IPS-15b (cell line): ENCODE measurements at regions not wholly inside any gene's neighbourhood (a gene's known extent, or its start where the extent isn't known, plus 50 kb on each side); places are given as distances from the start of the nearest gene placed in this dataset.

Source experiments
- H3K27me3 ChIP-seq: one replicate; pipeline ENCODE4 v1.6.1; 2013; ENCODE audit warnings: low read length; ENCODE audit not compliant: control insufficient read depth, insufficient read depth
- H3K36me3 ChIP-seq: one replicate; pipeline ENCODE4 v1.6.1; 2013; ENCODE audit warnings: low read length; ENCODE audit not compliant: control insufficient read depth, insufficient read depth
- H3K4me1 ChIP-seq: one replicate; pipeline ENCODE4 v1.6.1; 2013; ENCODE audit warnings: mild to moderate bottlenecking, low read length; ENCODE audit not compliant: control insufficient read depth, insufficient read depth
- H3K4me3 ChIP-seq: one replicate; pipeline ENCODE4 v1.5.1; 2013; ENCODE audit warnings: low read depth, low read length
- H3K9ac ChIP-seq: one replicate; pipeline ENCODE4 v1.6.1; 2013; ENCODE audit warnings: low read depth, mild to moderate bottlenecking, low read length
- H3K9me3 ChIP-seq: one replicate; pipeline ENCODE4 v1.6.1; 2013; ENCODE audit warnings: mild to moderate bottlenecking, low read length; ENCODE audit not compliant: control insufficient read depth, insufficient read depth

- Histone ChIP-seq H3K4me3 (no peak overlapping the region), H3K9ac (no peak overlapping the region), H3K27me3 (no peaks in the 10 kb centered on the region), H3K4me1 (no peaks in the 10 kb centered on the region), H3K36me3 (no peaks in the 10 kb centered on the region), H3K9me3 (no peaks in the 10 kb centered on the region)
Measured at GRCh38 chr3:102129760-102130608, 280.7 kb downstream of the NFKBIZ start.

GRCh38 chr3:102132370-102132769 is 283.1 kb downstream of the NFKBIZ start:
- Histone ChIP-seq H3K36me3 (no peaks in the 10 kb centered on the region), H3K4me3 (no peak overlapping the region), H3K9me3 (no peaks in the 10 kb centered on the region), H3K9ac (no peak overlapping the region), H3K27me3 (no peaks in the 10 kb centered on the region), H3K4me1 (no peaks in the 10 kb centered on the region)

GRCh38 chr3:102133376-102133775 is 284.1 kb downstream of the NFKBIZ start:
- Histone ChIP-seq H3K9ac (no peak overlapping the region), H3K36me3 (no peaks in the 10 kb centered on the region), H3K4me1 (no peaks in the 10 kb centered on the region), H3K27me3 (no peaks in the 10 kb centered on the region), H3K4me3 (no peak overlapping the region), H3K9me3 (no peaks in the 10 kb centered on the region)

GRCh38 chr3:102135316-102135715 is 286.0 kb downstream of the NFKBIZ start:
- Histone ChIP-seq H3K4me3 (no peak overlapping the region), H3K27me3 (no peaks in the 10 kb centered on the region), H3K9me3 (no peaks in the 10 kb centered on the region), H3K4me1 (no peaks in the 10 kb centered on the region), H3K36me3 (no peaks in the 10 kb centered on the region), H3K9ac (no peak overlapping the region)

- no peaks in the 10 kb centered on the region for H3K27me3 ChIP-seq
- no peaks in the 10 kb centered on the region for H3K9me3 ChIP-seq
- no peaks in the 10 kb centered on the region for H3K4me1 ChIP-seq
- H3K36me3 ChIP-seq = no peaks in the 10 kb centered on the region
- H3K4me3 ChIP-seq = no peak overlapping the region
- H3K9ac ChIP-seq = no peak overlapping the region
Measured at GRCh38 chr3:102136183-102136582, 286.9 kb downstream of the NFKBIZ start.

- Histone ChIP-seq H3K4me3 (no peak overlapping the region), H3K9ac (no peak overlapping the region), H3K4me1 (no peaks in the 10 kb centered on the region), H3K27me3 (no peaks in the 10 kb centered on the region), H3K9me3 (no peaks in the 10 kb centered on the region), H3K36me3 (no peaks in the 10 kb centered on the region)
Measured at GRCh38 chr3:102140116-102140515, 290.8 kb downstream of the NFKBIZ start.

GRCh38 chr3:102141096-102141927 is 292.0 kb downstream of the NFKBIZ start:
- H3K9ac ChIP-seq = no peak overlapping the region
- H3K4me3 ChIP-seq = no peak overlapping the region
- no peaks in the 10 kb centered on the region for H3K36me3 ChIP-seq
- H3K27me3 ChIP-seq = no peaks in the 10 kb centered on the region
- H3K4me1 ChIP-seq = no peaks in the 10 kb centered on the region
- no peaks in the 10 kb centered on the region for H3K9me3 ChIP-seq

- Histone ChIP-seq H3K4me1 (no peaks in the 10 kb centered on the region), H3K4me3 (no peak overlapping the region), H3K9ac (no peak overlapping the region), H3K9me3 (no peaks in the 10 kb centered on the region), H3K27me3 (no peaks in the 10 kb centered on the region), H3K36me3 (no peaks in the 10 kb centered on the region)
Measured at GRCh38 chr3:102141928-102142239, 292.6 kb downstream of the NFKBIZ start.

GRCh38 chr3:102142379-102143060 is 292.3 kb upstream of the ZPLD1 start:
- Histone ChIP-seq H3K9ac (no peak overlapping the region), H3K9me3 (no peaks in the 10 kb centered on the region), H3K36me3 (no peaks in the 10 kb centered on the region), H3K4me3 (no peak overlapping the region), H3K4me1 (no peaks in the 10 kb centered on the region), H3K27me3 (no peaks in the 10 kb centered on the region)

GRCh38 chr3:102143536-102143935 is 291.3 kb upstream of the ZPLD1 start:
- Histone ChIP-seq H3K9ac (no peak overlapping the region), H3K4me1 (no peaks in the 10 kb centered on the region), H3K9me3 (no peaks in the 10 kb centered on the region), H3K27me3 (no peaks in the 10 kb centered on the region), H3K36me3 (no peaks in the 10 kb centered on the region), H3K4me3 (no peak overlapping the region)

GRCh38 chr3:102144063-102144462 is 290.8 kb upstream of the ZPLD1 start:
- Histone ChIP-seq H3K4me1 (no peaks in the 10 kb centered on the region), H3K9ac (no peak overlapping the region), H3K36me3 (no peaks in the 10 kb centered on the region), H3K4me3 (no peak overlapping the region), H3K9me3 (no peaks in the 10 kb centered on the region), H3K27me3 (no peaks in the 10 kb centered on the region)
